H1 (cell line): ENCODE measurements at regions not wholly inside any gene's neighbourhood (a gene's known extent, or its start where the extent isn't known, plus 50 kb on each side); places are given as distances from the start of the nearest gene placed in this dataset.

ENCODE experiments used
- CTCF ChIA-PET: fragments of 300-600 bp; sonication (Branson Sonifier 250); formaldehyde crosslinking; loops from one replicate; lab custom pipeline; 2021; ENCODE audit not compliant: partially characterized antibody; lab: Charles Lee
- POLR2A ChIA-PET: fragments of 300-600 bp; sonication (Branson Sonifier 250); formaldehyde crosslinking; loops from one replicate; lab custom pipeline; 2021; ENCODE audit warnings: inconsistent platforms; ENCODE audit not compliant: partially characterized antibody; lab: Charles Lee
- DNase-seq, 2 experiments: peaks; one replicate each; pipeline versions ENCODE4 v3.0.0 to v3.0.0-alpha.2; 2010 to 2022; ENCODE audit warnings: low spot score in 2 of 2, low read depth in 1 of 2, mixed read lengths in 1 of 2
- FAIRE-seq: peaks from 2 replicates; lab custom pipeline; 2011; peaks lifted over from hg19 to GRCh38; lab: Jason Lieb, UNC
- H2AFZ ChIP-seq: 2 replicates; pipeline ENCODE4 v1.8.1; 2012; ENCODE audit warnings: low read length, inconsistent platforms
- H2AK5ac ChIP-seq: 2 replicates; pipeline ENCODE4 v1.6.1; 2013; ENCODE audit warnings: low read depth, low read length
- H2BK120ac ChIP-seq: replicated peaks from 2 replicates; pipeline ENCODE3; 2013; ENCODE audit warnings: low read depth, low read length, inconsistent platforms
- H2BK12ac ChIP-seq: 2 replicates; pipeline ENCODE4 v1.6.1; 2013; ENCODE audit warnings: low read depth, low read length
- H2BK15ac ChIP-seq: 2 replicates; pipeline ENCODE4 v1.6.1; 2013; ENCODE audit warnings: low read length
- H2BK20ac ChIP-seq: 2 replicates; pipeline ENCODE4 v1.6.1; 2013; ENCODE audit warnings: low read length
- H2BK5ac ChIP-seq: 2 replicates; pipeline ENCODE4 v1.6.1; 2013; ENCODE audit warnings: low read depth, low read length
- H3K14ac ChIP-seq: 2 replicates; pipeline ENCODE4 v1.6.1; 2013; ENCODE audit warnings: inconsistent platforms; ENCODE audit not compliant: insufficient read length
- H3K18ac ChIP-seq: 2 replicates; pipeline ENCODE4 v1.6.1; 2013; ENCODE audit warnings: low read length; ENCODE audit errors: extremely low read depth
- H3K23ac ChIP-seq: 2 replicates; pipeline ENCODE4 v1.6.1; 2013; ENCODE audit warnings: inconsistent platforms; ENCODE audit not compliant: insufficient read length
- H3K23me2 ChIP-seq: 2 replicates; pipeline ENCODE4 v1.6.1; 2013; ENCODE audit warnings: low read depth, low read length
- H3K27ac ChIP-seq: 2 replicates; pipeline ENCODE4 v1.6.1; 2011; ENCODE audit warnings: low read depth, low read length, inconsistent platforms
- H3K27me3 ChIP-seq, 4 experiments: replicated peaks in 1 of 4; 1 replicate in 1 of 4; 2 replicates in 3 of 4; pipeline versions ENCODE4 v1.6.1 to v1.8.1; 2011 to 2013; ENCODE audit warnings: low read length in 3 of 4, mild to moderate bottlenecking in 3 of 4, inconsistent platforms in 2 of 4, mixed read lengths in 2 of 4, moderate library complexity in 1 of 4; ENCODE audit not compliant: control insufficient read depth in 3 of 4, insufficient read depth in 3 of 4; ENCODE audit errors: extremely low read depth in 1 of 4
- H3K36me3 ChIP-seq, 4 experiments: 2 replicates each; pipeline versions ENCODE4 v1.6.1 to v1.8.1; 2011 to 2013; ENCODE audit warnings: mild to moderate bottlenecking in 4 of 4, low read length in 3 of 4, moderate library complexity in 2 of 4, control low read depth in 1 of 4, inconsistent platforms in 1 of 4; ENCODE audit not compliant: insufficient read depth in 4 of 4, control insufficient read depth in 2 of 4
- H3K4ac ChIP-seq: replicated peaks from 2 replicates; pipeline ENCODE3; 2013; ENCODE audit warnings: low read length, low read depth, mixed read lengths, inconsistent platforms; ENCODE audit not compliant: insufficient read length
- H3K4me1 ChIP-seq, 4 experiments: replicated peaks in 1 of 4; 1 replicate in 1 of 4; 2 replicates in 3 of 4; pipeline versions ENCODE4 v1.6.1 to v1.8.1; 2011 to 2013; ENCODE audit warnings: low read length in 3 of 4, inconsistent platforms in 2 of 4, mixed read lengths in 1 of 4; ENCODE audit not compliant: insufficient read depth in 4 of 4, control insufficient read depth in 3 of 4
- H3K4me2 ChIP-seq, 2 experiments: 2 replicates each; pipeline versions ENCODE4 v1.6.1 to v1.8.1; 2011 to 2013; ENCODE audit warnings: low read depth in 2 of 2, low read length in 2 of 2, control low read depth in 1 of 2, inconsistent platforms in 1 of 2, mild to moderate bottlenecking in 1 of 2; ENCODE audit not compliant: insufficient read depth in 1 of 2
- H3K4me3 ChIP-seq, 4 experiments: fragments of 200-600, 300-600 bp in 1 of 4; sonication (generic), shearing (Covaris generic), sonication (Bioruptor Twin) in 1 of 4; 2 replicates each; pipeline versions ENCODE4 v1.5.1 to v1.8.1; 2011 to 2016; ENCODE audit warnings: low read length in 4 of 4, low read depth in 3 of 4, control low read depth in 2 of 4, inconsistent platforms in 2 of 4, mild to moderate bottlenecking in 2 of 4, mixed read lengths in 1 of 4, moderate library complexity in 1 of 4; ENCODE audit not compliant: insufficient read depth in 2 of 4; ENCODE audit errors: extremely low read depth in 1 of 4
- H3K56ac ChIP-seq: replicated peaks from 2 replicates; pipeline ENCODE3; 2013; ENCODE audit warnings: low read depth, mild to moderate bottlenecking, mixed read lengths, low read length, inconsistent platforms; ENCODE audit not compliant: insufficient read length
- H3K79me1 ChIP-seq: 2 replicates; pipeline ENCODE4 v1.6.1; 2013; ENCODE audit warnings: low read depth, low read length, control low read depth
- H3K79me2 ChIP-seq, 2 experiments: 2 replicates each; pipeline versions ENCODE4 v1.6.1 to v1.8.1; 2012 to 2013; ENCODE audit warnings: low read length in 2 of 2, mild to moderate bottlenecking in 2 of 2, inconsistent platforms in 1 of 2; ENCODE audit not compliant: insufficient read depth in 2 of 2, control insufficient read depth in 1 of 2
- H3K9ac ChIP-seq, 4 experiments: replicated peaks in 1 of 4; 1 replicate in 1 of 4; 2 replicates in 3 of 4; pipeline versions ENCODE4 v1.6.1 to v1.8.1; 2011 to 2013; ENCODE audit warnings: low read depth in 3 of 4, low read length in 3 of 4, control low read depth in 2 of 4, mild to moderate bottlenecking in 2 of 4, moderate library complexity in 2 of 4, inconsistent platforms in 1 of 4; ENCODE audit errors: extremely low read depth in 1 of 4
- H3K9me3 ChIP-seq, 2 experiments: 2 replicates each; pipeline versions ENCODE4 v1.6.1 to v1.8.1; 2012 to 2013; ENCODE audit warnings: mild to moderate bottlenecking in 2 of 2, moderate library complexity in 2 of 2, control low read depth in 1 of 2, inconsistent platforms in 1 of 2, low read depth in 1 of 2, low read length in 1 of 2, mixed read lengths in 1 of 2; ENCODE audit not compliant: insufficient read depth in 2 of 2
- H4K20me1 ChIP-seq, 2 experiments: replicated peaks in 1 of 2; 2 replicates each; pipeline versions ENCODE3 to v1.8.1; 2011 to 2013; ENCODE audit warnings: inconsistent platforms in 2 of 2, low read length in 2 of 2, mild to moderate bottlenecking in 1 of 2; ENCODE audit not compliant: insufficient read depth in 2 of 2, control insufficient read depth in 1 of 2
- H4K5ac ChIP-seq: 2 replicates; pipeline ENCODE4 v1.6.1; 2013; ENCODE audit warnings: low read length, low read depth, mixed read lengths, inconsistent platforms; ENCODE audit not compliant: insufficient read length
- H4K8ac ChIP-seq: 2 replicates; pipeline ENCODE4 v1.8.0; 2013; ENCODE audit warnings: mild to moderate bottlenecking, moderate library complexity, low read length, inconsistent platforms; ENCODE audit not compliant: insufficient read depth; ENCODE audit errors: extremely low read depth
- H4K91ac ChIP-seq: replicated peaks from 2 replicates; pipeline ENCODE3; 2013; ENCODE audit warnings: low read length, mixed read lengths, inconsistent platforms; ENCODE audit not compliant: insufficient read length
- ASH2L ChIP-seq: fragments of 200-600, 300-600 bp; sonication (generic); IDR thresholded peaks from one replicate; pipeline ENCODE4 v1.7.1; 2017; ENCODE audit warnings: low read length
- BACH1 ChIP-seq: IDR thresholded peaks from 2 replicates; pipeline ENCODE4 v1.6.1; 2012; ENCODE audit warnings: low read length, improper control_type of control experiment
- CBX8 ChIP-seq: fragments of 300-800, 300-1000 bp; sonication (generic); IDR thresholded peaks from 2 replicates; pipeline ENCODE4 v1.7.1; 2016; ENCODE audit warnings: low read depth, low read length, borderline replicate concordance
- CHD1 ChIP-seq: IDR thresholded peaks from 2 replicates; pipeline ENCODE4 v1.6.1; 2012; ENCODE audit warnings: low read depth, low read length, improper control_type of control experiment
- EP300 ChIP-seq, 2 experiments: IDR thresholded peaks; 1 replicate in 1 of 2; 2 replicates in 1 of 2; pipeline ENCODE4 v1.6.1; 2011 to 2012; ENCODE audit warnings: low read depth in 2 of 2, low read length in 2 of 2, mild to moderate bottlenecking in 2 of 2, borderline replicate concordance in 1 of 2, inconsistent platforms in 1 of 2, moderate library complexity in 1 of 2
- EZH2 ChIP-seq: fragments of 200-600 bp; sonication (generic); IDR thresholded peaks from 2 replicates; pipeline ENCODE4 v1.7.1; 2012; ENCODE audit warnings: low read depth, mild to moderate bottlenecking, moderate library complexity, low read length, inconsistent platforms; ENCODE audit not compliant: severe bottlenecking
- GABPA ChIP-seq: IDR thresholded peaks from 2 replicates; pipeline ENCODE4 v1.6.1; 2011; ENCODE audit warnings: mild to moderate bottlenecking, low read length, moderate library complexity, borderline replicate concordance; ENCODE audit not compliant: insufficient read depth
- GTF2F1 ChIP-seq: IDR thresholded peaks from 2 replicates; pipeline ENCODE4 v1.6.1; 2012; ENCODE audit warnings: low read depth, low read length, improper control_type of control experiment, borderline replicate concordance
- MAFK ChIP-seq: IDR thresholded peaks from 2 replicates; pipeline ENCODE4 v1.6.1; 2012; ENCODE audit warnings: low read depth, mild to moderate bottlenecking, improper control_type of control experiment, low read length
- MAX ChIP-seq: IDR thresholded peaks from 2 replicates; pipeline ENCODE4 v1.6.1; 2012; ENCODE audit warnings: inconsistent platforms
- POLR2A ChIP-seq, 2 experiments: IDR thresholded peaks; 1 replicate in 1 of 2; 2 replicates in 1 of 2; pipeline ENCODE4 v1.6.1; 2011; ENCODE audit warnings: low read depth in 2 of 2, low read length in 2 of 2, mild to moderate bottlenecking in 2 of 2; ENCODE audit errors: control extremely low read depth in 1 of 2
- RBBP5 ChIP-seq: IDR thresholded peaks from 2 replicates; pipeline ENCODE4 v1.7.1; 2012; ENCODE audit warnings: low read depth, mild to moderate bottlenecking, inconsistent platforms, low read length, moderate library complexity, borderline replicate concordance
- SIN3A ChIP-seq, 2 experiments: IDR thresholded peaks in 1 of 2; conservative IDR thresholded peaks in 1 of 2; 2 replicates each; pipeline ENCODE4 v1.6.1; 2011 to 2012; ENCODE audit warnings: low read length in 2 of 2, improper control_type of control experiment in 1 of 2, low read depth in 1 of 2, mild to moderate bottlenecking in 1 of 2
- SIX5 ChIP-seq: IDR thresholded peaks from 2 replicates; pipeline ENCODE4 v1.6.1; 2011; ENCODE audit warnings: mild to moderate bottlenecking, low read depth, low read length
- WGBS, 2 experiments: shearing (Covaris generic) in 1 of 2; methylation state at CpG; one replicate each; pipeline versions ENCODE4 v1.1.6 to v1.1.7; 2013 to 2015; ENCODE audit warnings: low lambda C conversion rate in 2 of 2, mixed read lengths in 2 of 2, inconsistent platforms in 1 of 2, low coverage in 1 of 2, missing lambda C conversion rate in 1 of 2; ENCODE audit not compliant: insufficient replicate concordance in 2 of 2, insufficient coverage in 1 of 2, insufficient read length in 1 of 2; ENCODE audit errors: extremely low coverage in 1 of 2, missing lambda C conversion rate in 1 of 2; 5-methylcytosine and 5-hydroxymethylcytosine counted together

DNA sequence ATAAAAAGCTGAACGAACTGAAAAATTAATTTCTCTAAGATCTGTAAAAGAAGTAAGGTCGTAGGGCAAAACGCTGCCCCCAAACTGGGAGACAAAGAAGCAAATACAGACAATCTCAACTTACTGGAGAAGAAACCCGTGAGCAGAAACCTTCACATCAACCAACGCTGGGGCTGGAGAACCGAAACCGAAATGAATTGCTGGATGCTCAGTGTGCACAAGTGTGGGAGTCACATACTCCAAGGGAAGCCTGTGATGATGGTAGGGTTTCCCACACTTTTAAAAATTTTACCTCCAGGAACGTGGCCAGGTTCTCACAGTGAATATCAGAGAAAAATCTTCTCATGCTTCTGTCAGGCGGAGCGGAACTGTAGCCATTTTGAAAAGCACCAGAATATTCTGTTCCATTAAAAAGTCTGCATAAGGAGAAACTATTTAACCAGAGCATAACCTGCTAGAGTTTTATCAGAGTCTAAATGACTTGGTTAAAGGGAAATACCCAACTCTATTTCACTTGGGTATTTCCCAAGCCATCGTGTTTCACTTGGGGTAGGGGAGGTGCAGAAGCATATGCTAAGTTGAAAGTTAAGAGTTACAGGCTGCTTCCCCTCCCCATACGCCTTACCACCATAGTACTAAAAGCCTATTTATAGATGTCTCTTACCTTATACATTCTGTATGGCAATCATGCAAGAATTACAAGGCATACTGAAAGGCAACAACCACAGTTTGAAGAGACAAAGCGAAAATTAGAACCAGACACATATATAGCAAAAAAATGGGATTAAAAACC is 110.5 kb upstream of the SLITRK1 start:
- H3K23me2 ChIP-seq = no peaks in the 10 kb centered on the region
- no peak overlapping the region for H3K23ac ChIP-seq
- H3K9ac ChIP-seq = no peak overlapping the region
- POLR2A ChIA-PET = no interaction called here
- H3K36me3 ChIP-seq = no peaks in the 10 kb centered on the region
- CTCF ChIA-PET = no interaction called here
- H4K91ac ChIP-seq = no peak overlapping the region
- no peak overlapping the region for H2BK120ac ChIP-seq
- no peaks in the 10 kb centered on the region for H3K79me2 ChIP-seq
- no peak overlapping the region for H2BK15ac ChIP-seq
- H3K4me2 ChIP-seq = no peak overlapping the region
- no peak overlapping the region for H4K8ac ChIP-seq
- no peaks in the 10 kb centered on the region for H3K4me1 ChIP-seq
- H3K14ac ChIP-seq = no peak overlapping the region
- H3K4me3 ChIP-seq = no peak overlapping the region
- H2BK5ac ChIP-seq = no peak overlapping the region
- H2AK5ac ChIP-seq = no peak overlapping the region
- H3K27ac ChIP-seq = no peak overlapping the region
- no peak overlapping the region for H4K5ac ChIP-seq
- H3K56ac ChIP-seq = no peak overlapping the region
- WGBS, 2 experiments = 84% methylated on average over 13 of the region's 13 CpGs; no CpG with 5 or more reads in 1 of the 2 experiments
- DNase-seq = no peak
- H3K4ac ChIP-seq = no peak overlapping the region
- no peak overlapping the region for H2BK12ac ChIP-seq
- H2BK20ac ChIP-seq = no peak overlapping the region
- no peaks in the 10 kb centered on the region for H3K27me3 ChIP-seq
- no peaks in the 10 kb centered on the region for H3K9me3 ChIP-seq
- H4K20me1 ChIP-seq = no peaks in the 10 kb centered on the region
- no peaks in the 10 kb centered on the region for H3K79me1 ChIP-seq
- no peak for FAIRE-seq
- no peak overlapping the region for H2AFZ ChIP-seq
- H3K18ac ChIP-seq = no peak overlapping the region
- TF ChIP-seq EP300 (IDR thresholded peaks at IDR 0.05; ENCODE audit: borderline replicate concordance in 1 of 2, low read depth in 2 of 2, low read length in 2 of 2) (no peak), GTF2F1 (no peak), BACH1 (no peak), CHD1 (no peak), EZH2 (no peak), MAFK (no peak), POLR2A (IDR thresholded peaks at IDR 0.05; ENCODE audit: control extremely low read depth in 1 of 2, low read depth in 2 of 2, low read length in 2 of 2) (no peak), ASH2L (no peak), GABPA (no peak), SIN3A (conservative IDR thresholded peaks at IDR 0.05 in 1 of 2, IDR thresholded peaks at IDR 0.05 in 1 of 2; ENCODE audit: low read depth in 1 of 2, low read length in 2 of 2) (no peak), MAX (no peak), SIX5 (no peak), CBX8 (no peak), RBBP5 (no peak)
